NCI-H1048 (cell line): ENCODE measurements at regions not wholly inside any gene's neighbourhood (a gene's known extent, or its start where the extent isn't known, plus 50 kb on each side); places are given as distances from the start of the nearest gene placed in this dataset.
"Not testable (repeated sequence)": the region's sequence is repeated elsewhere in the genome, so short reads cannot be mapped to it uniquely, and the experiment has no call there.

Source experiments
- DNase-seq: peaks from one replicate; lab custom pipeline; 2025; lab: John Stamatoyannopoulos, UW

DNA sequence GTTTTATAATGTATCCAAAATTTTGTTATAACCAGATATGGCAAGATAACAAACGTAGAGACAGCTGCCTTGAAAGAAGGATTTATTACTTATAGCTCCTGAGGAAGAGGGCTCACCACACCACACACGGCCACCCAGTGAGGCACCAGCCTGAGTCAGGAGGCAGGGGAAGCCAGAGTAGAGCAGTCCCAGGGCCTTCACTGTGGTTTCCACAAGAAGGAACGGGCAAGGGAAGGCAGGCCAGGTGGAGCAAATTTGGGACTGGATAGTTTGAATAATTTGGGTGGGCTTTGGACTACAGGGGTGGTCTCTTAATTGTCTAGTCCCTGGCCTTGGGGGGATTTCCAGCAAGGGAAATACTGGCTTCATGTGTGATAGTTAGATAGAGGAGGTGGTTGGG lies 72.5 kb downstream of the RRAGC start:
- no peak for DNase-seq

- no peak for DNase-seq
Observed at GRCh38 chr1:38786040-38786436, 73.5 kb downstream of the RRAGC start.

GRCh38 chr1:38785285-38786039 lies 74.1 kb downstream of the RRAGC start:
- no peak for DNase-seq

DNA sequence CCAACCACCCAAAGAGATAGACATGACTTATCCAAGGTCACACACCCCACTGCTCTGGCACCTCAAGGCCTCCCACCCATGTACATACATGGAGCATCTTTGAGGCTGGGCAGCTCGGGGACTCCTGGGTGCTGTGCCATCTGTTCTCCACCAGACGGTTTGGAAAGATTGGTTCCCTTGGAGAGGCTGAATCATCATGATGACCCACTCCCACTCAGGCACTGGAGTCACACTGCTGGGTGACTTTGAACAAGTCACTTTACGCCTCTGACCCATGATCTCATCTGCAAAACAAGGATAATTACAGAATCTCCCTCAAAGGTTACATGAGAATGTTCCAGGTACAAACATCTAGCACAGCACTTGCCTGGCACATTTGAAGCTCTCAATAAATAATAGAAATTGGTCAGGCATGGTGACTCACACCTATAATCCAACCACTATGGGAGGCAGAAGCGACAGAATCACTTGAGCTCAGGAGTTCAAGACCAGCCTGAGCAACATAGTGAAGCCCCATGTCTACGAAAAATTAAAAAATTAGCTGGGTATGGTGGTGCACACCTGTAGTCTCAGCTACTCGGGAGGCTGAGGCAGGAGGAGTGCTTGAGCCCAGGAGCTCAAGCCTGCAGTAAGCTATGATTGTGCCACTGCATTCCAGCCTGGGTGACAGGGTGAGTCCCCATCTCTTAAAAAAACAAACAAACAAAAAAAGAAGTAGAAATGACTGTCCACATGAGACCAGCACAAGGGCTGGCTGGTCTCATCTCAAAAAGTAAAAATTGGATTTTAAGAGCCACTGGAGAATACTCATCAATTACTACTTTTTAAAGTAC lies 74.9 kb downstream of the RRAGC start:
- no peak for DNase-seq

GRCh38 chr1:38783640-38784229 lies 75.8 kb downstream of the RRAGC start:
- no peak for DNase-seq

DNA sequence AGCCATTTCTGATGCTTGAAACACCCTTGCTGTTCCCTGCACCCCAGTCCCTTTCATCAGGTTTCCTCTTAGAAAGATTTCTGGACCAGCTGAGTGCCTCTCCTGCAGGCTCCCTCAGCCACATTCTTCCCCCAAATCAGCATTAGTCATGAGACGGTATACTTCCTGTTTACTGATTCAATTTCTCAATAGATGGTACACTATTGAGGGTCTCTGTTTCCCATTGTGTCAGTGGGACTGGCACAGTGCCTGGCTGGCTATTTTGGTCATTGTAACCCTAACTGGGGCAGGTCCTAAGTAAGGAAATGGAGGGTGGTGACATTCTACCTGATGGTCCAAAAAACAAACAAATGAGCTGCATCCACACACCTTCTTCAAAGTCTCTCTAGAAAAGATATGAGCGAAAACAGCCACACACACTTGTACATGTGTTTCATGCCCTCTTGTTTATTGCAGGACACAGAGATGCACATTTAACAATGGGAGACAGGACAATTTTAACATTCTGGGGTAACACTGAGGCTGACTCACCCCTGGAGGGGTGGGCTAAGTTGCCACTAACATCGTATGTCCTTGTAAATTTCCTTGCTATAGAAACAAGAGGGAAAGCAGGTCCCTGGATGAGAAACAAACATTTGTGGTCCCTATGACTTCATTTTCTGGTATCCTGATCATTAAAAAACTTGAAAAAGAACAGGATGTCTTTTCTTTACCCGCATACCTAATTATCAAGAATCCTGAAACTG lies 77.5 kb downstream of the RRAGC start:
- DNase-seq: no peak

DNA sequence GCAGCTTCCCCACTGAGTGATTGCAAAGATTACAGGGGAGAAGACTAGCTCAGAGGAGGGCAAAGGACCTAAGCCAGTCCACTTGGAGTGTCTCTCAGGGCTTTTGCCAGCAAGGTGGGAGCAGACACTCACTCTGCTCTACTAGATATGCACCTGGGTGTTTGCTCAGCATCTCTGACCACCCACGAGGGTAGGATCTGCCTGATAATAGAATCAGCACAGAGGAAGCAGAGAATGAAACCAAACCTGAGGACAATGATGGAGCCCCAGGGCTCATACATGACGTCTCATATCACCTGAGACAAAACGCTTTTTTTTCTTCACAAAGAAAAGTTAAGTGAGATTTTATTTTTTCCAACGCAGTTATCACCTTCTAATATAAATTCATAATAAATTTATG lies 79.4 kb downstream of the RRAGC start:
- DNase-seq: no peak

- DNase-seq: no peak
Observed at GRCh38 chr1:38779491-38779890, 80.1 kb downstream of the RRAGC start.

DNA sequence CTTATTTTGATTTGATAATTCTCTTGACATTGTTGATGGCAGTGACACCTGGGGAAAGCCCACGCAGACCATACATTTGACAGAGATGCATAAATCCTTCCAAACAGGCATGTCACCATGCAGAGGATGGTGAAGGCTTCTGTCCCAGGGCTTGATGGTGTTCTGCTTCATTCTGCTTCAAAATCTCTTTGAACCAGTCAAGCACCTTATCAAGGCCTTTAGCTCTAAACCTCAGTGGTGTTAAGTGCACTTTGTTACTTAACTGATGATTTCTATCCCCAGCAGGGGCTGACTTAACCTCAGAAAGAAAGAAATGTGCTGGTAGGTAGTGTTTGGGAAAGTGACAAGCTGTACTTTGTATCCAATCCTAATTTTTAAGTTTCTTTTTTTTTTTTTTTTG lies 81.1 kb downstream of the RRAGC start:
- no peak for DNase-seq

DNA sequence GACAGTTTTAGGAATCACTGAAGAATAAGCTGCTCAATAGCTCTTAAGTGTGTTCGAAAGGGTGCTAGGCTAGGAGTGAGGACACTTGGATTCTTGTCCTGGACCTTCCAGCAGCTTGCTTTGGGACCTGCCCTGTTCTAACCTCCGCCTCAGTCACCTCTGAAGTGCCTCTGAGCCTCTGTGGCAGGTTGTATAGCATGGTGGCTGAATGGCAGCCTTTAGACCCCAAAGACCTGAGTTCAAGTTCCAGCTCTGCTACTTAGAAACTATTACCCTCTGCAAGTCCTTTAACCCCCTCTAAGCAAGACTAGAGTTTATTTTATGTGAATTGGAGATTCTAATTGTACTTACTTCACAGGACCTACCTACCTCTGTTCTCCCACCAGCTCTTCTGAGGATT lies 81.5 kb downstream of the RRAGC start:
- no peak for DNase-seq

DNA sequence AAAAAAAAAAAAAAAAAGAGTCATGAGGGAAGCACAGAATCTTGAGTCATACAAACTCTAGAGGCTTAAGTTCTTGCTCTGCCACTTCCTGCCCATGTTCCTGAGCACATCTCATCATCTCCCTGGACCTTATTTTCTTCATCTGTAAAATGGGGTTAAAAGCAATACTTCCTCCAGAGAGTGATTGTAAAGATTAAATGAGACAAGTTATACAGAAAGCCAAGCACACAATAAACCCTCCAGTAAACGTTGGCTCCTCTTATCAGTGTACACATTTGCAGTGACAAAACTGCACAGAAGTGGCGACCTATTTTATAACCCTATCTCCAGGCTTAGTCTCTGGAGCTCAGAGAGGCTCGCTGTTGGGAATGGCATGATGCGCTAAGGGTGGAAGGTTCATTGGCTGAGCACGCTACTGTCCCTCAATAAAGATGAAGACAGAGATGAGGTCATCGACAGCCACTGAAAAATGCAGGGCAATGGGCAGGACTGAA lies 82.1 kb downstream of the RRAGC start:
- no peak for DNase-seq

DNA sequence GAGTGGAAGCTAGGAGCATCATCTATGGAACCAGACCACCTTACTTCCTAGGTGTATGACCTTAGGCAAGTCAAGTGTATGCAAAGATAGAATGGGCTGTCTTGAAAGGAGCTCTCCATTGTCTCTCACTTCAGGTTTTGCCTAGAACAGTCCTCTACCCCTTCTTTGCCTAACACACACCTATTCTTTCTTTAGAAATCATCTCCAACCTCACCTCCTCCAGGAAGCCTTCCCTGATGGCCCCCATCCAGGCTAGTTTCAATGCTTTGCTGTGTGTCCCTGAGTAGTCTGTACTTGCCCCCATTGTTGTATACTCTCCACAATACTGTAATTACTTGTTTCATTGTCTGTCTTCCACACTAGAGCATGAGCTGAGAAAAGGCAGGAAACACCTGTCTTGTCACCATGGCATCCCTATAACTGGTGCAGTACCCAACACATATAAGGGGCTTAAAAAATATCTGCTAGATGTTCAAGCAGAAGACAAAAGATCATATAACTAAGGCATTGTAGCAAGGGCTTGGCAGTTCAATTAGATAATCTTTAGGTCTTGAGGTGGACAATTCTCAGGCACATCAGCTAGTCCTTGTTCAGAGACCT lies 83.0 kb downstream of the RRAGC start:
- no peak for DNase-seq

DNA sequence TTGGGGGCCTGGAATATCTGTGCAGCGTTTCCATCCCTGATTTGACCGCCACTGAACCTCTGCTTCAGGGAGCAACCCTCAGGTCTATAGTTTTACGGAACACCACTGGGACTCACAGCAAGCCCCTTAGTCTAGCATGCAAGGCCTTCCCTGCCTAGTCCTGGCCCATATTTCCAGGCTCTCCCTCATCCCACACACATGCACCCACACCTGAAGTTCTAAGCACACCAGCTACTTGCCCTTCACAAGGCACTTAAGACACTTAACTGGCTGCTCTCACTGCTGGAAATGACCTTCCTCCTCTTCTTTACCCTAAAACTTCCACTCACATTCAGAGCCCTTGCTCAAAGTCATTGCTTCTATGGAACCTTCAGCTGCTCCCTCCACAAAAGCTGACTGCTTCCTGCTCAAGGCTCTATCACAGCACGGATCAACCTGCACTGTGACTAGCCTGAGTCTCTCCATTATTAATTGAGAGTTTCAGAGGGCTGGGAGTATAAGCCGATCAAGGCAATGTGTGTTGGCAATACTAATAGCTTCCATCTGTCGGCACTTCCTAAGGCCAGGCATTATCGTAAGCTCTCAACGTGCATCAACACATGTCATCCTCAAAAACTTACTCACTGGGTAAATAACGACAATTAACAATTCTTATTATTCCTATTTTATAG lies 84.3 kb downstream of the RRAGC start:
- no peak for DNase-seq

- no peak for DNase-seq
Observed at GRCh38 chr1:38773483-38773882, 86.1 kb downstream of the RRAGC start.

GRCh38 chr1:38772953-38773352 lies 86.6 kb downstream of the RRAGC start:
- no peak for DNase-seq

- no peak for DNase-seq
Observed at GRCh38 chr1:38772026-38772425, 87.5 kb downstream of the RRAGC start.

GRCh38 chr1:38770516-38771173 lies 88.9 kb downstream of the RRAGC start:
- DNase-seq: not testable (repeated sequence)

- no peak for DNase-seq
Observed at GRCh38 chr1:38766125-38766524, 93.4 kb downstream of the RRAGC start.

DNA sequence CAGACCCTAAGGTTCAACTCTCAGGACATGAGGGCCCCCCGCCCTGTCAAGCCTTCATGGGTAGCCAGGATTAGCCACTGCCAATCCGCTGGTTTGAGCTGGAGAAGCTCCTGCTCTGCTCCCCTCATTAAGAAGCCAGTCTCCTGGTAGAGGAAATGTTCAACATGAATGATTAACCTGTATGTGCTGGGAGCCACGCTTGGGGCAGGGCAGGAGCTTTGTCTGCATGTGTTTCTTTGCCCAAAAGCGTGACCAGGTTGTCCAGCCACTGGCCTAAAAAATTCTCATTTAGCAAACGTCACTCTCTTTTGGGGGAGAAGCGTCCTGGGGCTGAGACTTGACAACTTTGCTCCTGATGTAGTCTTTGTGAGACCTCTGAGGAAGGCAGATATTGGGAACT lies 96.5 kb downstream of the RRAGC start:
- no peak for DNase-seq

- no peak for DNase-seq
Observed at GRCh38 chr1:38760562-38760961, 99.0 kb downstream of the RRAGC start.

GRCh38 chr1:38758820-38759219 lies 100.8 kb downstream of the RRAGC start:
- no peak for DNase-seq
